DOHH2 (cell line): ENCODE measurements at regions not wholly inside any gene's neighbourhood (a gene's known extent, or its start where the extent isn't known, plus 50 kb on each side); places are given as distances from the start of the nearest gene placed in this dataset.

ENCODE experiments used
- EZH2phosphoT487 ChIP-seq: fragments of 200-600 bp; sonication (generic); IDR thresholded peaks from 2 replicates; pipeline ENCODE4 v1.6.1; 2017; ENCODE audit warnings: borderline replicate concordance, mild to moderate bottlenecking, antibody characterized with exemption, low read length, moderate library complexity, mixed read lengths
- TF ChIP-seq, protein P1 (sequence below): fragments of 200-600 bp; sonication (generic); IDR thresholded peaks from one replicate; pipeline ENCODE4 v1.5.1; 2014; ENCODE audit warnings: antibody characterized with exemption, mild to moderate bottlenecking, low read depth, low read length; ENCODE audit not compliant: poor library complexity, severe bottlenecking

DNA sequence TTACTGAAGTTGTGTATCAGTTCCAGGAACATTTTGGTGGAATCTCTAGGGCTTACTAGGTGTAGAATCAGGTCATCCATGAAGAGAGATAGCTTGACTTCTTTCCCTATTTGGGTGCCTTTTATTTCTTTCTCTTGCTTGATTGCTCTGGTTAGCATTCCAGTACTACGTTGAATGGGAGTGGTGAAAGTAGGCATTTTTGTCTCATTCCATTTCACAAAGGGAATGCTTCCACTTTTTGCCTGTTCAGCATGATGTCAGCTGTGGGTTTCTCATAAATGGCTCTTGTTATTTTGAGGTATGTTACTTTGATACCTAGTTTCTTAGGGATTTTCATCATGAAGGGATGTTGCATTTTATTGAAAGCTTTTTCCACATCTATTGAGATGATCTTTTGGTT lies 195.3 kb downstream of the MOXD1 start:
- TF ChIP-seq EZH2phosphoT487, result no peak
- TF ChIP-seq, protein P1, sequence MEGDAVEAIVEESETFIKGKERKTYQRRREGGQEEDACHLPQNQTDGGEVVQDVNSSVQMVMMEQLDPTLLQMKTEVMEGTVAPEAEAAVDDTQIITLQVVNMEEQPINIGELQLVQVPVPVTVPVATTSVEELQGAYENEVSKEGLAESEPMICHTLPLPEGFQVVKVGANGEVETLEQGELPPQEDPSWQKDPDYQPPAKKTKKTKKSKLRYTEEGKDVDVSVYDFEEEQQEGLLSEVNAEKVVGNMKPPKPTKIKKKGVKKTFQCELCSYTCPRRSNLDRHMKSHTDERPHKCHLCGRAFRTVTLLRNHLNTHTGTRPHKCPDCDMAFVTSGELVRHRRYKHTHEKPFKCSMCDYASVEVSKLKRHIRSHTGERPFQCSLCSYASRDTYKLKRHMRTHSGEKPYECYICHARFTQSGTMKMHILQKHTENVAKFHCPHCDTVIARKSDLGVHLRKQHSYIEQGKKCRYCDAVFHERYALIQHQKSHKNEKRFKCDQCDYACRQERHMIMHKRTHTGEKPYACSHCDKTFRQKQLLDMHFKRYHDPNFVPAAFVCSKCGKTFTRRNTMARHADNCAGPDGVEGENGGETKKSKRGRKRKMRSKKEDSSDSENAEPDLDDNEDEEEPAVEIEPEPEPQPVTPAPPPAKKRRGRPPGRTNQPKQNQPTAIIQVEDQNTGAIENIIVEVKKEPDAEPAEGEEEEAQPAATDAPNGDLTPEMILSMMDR, result no peak
